HEK293 (cell line): ENCODE measurements at regions not wholly inside any gene's neighbourhood (a gene's known extent, or its start where the extent isn't known, plus 50 kb on each side); places are given as distances from the start of the nearest gene placed in this dataset.

ENCODE experiments used
- PATZ1 ChIP-seq: fragments of 450-650 bp; formaldehyde crosslinking; IDR thresholded peaks from 2 replicates; pipeline ENCODE4 v1.5.1; 2016; ENCODE audit warnings: missing biosample characterization, missing genetic modification characterization
- ZNF121 ChIP-seq: fragments of 450-650 bp; formaldehyde crosslinking; IDR thresholded peaks from 2 replicates; pipeline ENCODE4 v1.5.1; 2016; ENCODE audit warnings: missing biosample characterization, missing genetic modification characterization
- ZNF571 ChIP-seq: fragments of 450-650 bp; formaldehyde crosslinking; IDR thresholded peaks from 2 replicates; pipeline ENCODE4 v1.5.0; 2017; ENCODE audit warnings: missing biosample characterization, missing genetic modification characterization
- ZNF677 ChIP-seq: fragments of 450-650 bp; IDR thresholded peaks from 2 replicates; pipeline ENCODE4 v1.5.0; 2018; ENCODE audit warnings: missing biosample characterization, mild to moderate bottlenecking, missing genetic modification characterization, moderate library complexity
- ZNF843 ChIP-seq: fragments of 450-650 bp; formaldehyde crosslinking; IDR thresholded peaks from 2 replicates; pipeline ENCODE4 v1.5.1; 2016; ENCODE audit warnings: missing biosample characterization, missing genetic modification characterization
- TF ChIP-seq, protein P1 (sequence below): sonication (generic); formaldehyde crosslinking; IDR thresholded peaks from 2 replicates; pipeline ENCODE4 v1.8.1; 2022; ENCODE audit warnings: mild to moderate bottlenecking, moderate library complexity, missing genetic modification reagents
- TF ChIP-seq, protein P2 (sequence below): fragments of 450-650 bp; formaldehyde crosslinking; IDR thresholded peaks from 2 replicates; pipeline ENCODE4 v1.5.1; 2016; ENCODE audit warnings: missing biosample characterization, missing genetic modification characterization

GRCh38 chr16:60907645-60908044, 1128.6 kb downstream of the CDH8 start:
- TF ChIP-seq PATZ1 (tag by site-specific recombination) (no peak), ZNF677 (no peak), ZNF843 (tag by site-specific recombination) (no peak), ZNF571 (tag by site-specific recombination) (no peak), ZNF121 (no peak)
- TF ChIP-seq, protein P1, sequence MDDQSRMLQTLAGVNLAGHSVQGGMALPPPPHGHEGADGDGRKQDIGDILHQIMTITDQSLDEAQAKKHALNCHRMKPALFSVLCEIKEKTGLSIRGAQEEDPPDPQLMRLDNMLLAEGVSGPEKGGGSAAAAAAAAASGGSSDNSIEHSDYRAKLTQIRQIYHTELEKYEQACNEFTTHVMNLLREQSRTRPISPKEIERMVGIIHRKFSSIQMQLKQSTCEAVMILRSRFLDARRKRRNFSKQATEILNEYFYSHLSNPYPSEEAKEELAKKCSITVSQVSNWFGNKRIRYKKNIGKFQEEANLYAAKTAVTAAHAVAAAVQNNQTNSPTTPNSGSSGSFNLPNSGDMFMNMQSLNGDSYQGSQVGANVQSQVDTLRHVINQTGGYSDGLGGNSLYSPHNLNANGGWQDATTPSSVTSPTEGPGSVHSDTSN, result no peak
- TF ChIP-seq, protein P2, sequence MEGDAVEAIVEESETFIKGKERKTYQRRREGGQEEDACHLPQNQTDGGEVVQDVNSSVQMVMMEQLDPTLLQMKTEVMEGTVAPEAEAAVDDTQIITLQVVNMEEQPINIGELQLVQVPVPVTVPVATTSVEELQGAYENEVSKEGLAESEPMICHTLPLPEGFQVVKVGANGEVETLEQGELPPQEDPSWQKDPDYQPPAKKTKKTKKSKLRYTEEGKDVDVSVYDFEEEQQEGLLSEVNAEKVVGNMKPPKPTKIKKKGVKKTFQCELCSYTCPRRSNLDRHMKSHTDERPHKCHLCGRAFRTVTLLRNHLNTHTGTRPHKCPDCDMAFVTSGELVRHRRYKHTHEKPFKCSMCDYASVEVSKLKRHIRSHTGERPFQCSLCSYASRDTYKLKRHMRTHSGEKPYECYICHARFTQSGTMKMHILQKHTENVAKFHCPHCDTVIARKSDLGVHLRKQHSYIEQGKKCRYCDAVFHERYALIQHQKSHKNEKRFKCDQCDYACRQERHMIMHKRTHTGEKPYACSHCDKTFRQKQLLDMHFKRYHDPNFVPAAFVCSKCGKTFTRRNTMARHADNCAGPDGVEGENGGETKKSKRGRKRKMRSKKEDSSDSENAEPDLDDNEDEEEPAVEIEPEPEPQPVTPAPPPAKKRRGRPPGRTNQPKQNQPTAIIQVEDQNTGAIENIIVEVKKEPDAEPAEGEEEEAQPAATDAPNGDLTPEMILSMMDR (tag by site-specific recombination), result no peak
